Astrocyte (in vitro differentiated cells and primary cell): ENCODE measurements at regions not wholly inside any gene's neighbourhood (a gene's known extent, or its start where the extent isn't known, plus 50 kb on each side); places are given as distances from the start of the nearest gene placed in this dataset.

Experiments
- CTCF ChIP-seq: IDR thresholded peaks from 2 replicates; pipeline ENCODE4 v1.5.1; 2011; ENCODE audit warnings: low read depth, mild to moderate bottlenecking, inconsistent platforms, low read length, moderate library complexity; ENCODE audit not compliant: insufficient read depth
- EZH2 ChIP-seq: IDR thresholded peaks from 2 replicates; pipeline ENCODE4 v1.6.1; 2012; ENCODE audit warnings: mild to moderate bottlenecking, low read length, inconsistent platforms; ENCODE audit not compliant: insufficient read depth

- TF ChIP-seq CTCF (no peak), EZH2 (no peak)
Observed at GRCh38 chr14:84028080-84028604, 1501.8 kb upstream of the FLRT2 start.
